HEK293 (cell line): ENCODE measurements at regions not wholly inside any gene's neighbourhood (a gene's known extent, or its start where the extent isn't known, plus 50 kb on each side); places are given as distances from the start of the nearest gene placed in this dataset.

Source experiments
- TCF7L2 ChIP-seq: IDR thresholded peaks from 2 replicates; pipeline ENCODE4 v1.6.1; 2011; ENCODE audit warnings: low read depth, mild to moderate bottlenecking, inconsistent platforms, low read length, moderate library complexity, borderline replicate concordance
- WT1 ChIP-seq: fragments of 450-650 bp; formaldehyde crosslinking; IDR thresholded peaks from 2 replicates; pipeline ENCODE4 v1.5.1; 2016; ENCODE audit warnings: missing biosample characterization, missing genetic modification characterization
- YY1 ChIP-seq: fragments of 450-650 bp; formaldehyde crosslinking; IDR thresholded peaks from 2 replicates; pipeline ENCODE4 v1.5.1; 2018; ENCODE audit warnings: missing biosample characterization, missing genetic modification characterization
- ZBTB11 ChIP-seq: fragments of 450-650 bp; formaldehyde crosslinking; conservative IDR thresholded peaks from 2 replicates; pipeline ENCODE4 v1.5.1; 2016; ENCODE audit warnings: low read depth, missing biosample characterization, missing genetic modification characterization
- ZBTB20 ChIP-seq: fragments of 450-650 bp; formaldehyde crosslinking; IDR thresholded peaks from 2 replicates; pipeline ENCODE4 v1.5.1; 2016; ENCODE audit warnings: missing biosample characterization, missing genetic modification characterization
- ZFP41 ChIP-seq: fragments of 450-650 bp; formaldehyde crosslinking; IDR thresholded peaks from 2 replicates; pipeline ENCODE4 v1.5.1; 2016; ENCODE audit warnings: missing biosample characterization, missing genetic modification characterization, borderline replicate concordance
- ZNF239 ChIP-seq: fragments of 450-650 bp; formaldehyde crosslinking; IDR thresholded peaks from 2 replicates; pipeline ENCODE4 v1.5.1; 2016; ENCODE audit warnings: missing biosample characterization, missing genetic modification characterization
- ZNF266 ChIP-seq: fragments of 450-650 bp; formaldehyde crosslinking; IDR thresholded peaks from 2 replicates; pipeline ENCODE4 v1.5.1; 2016; ENCODE audit warnings: missing biosample characterization, missing genetic modification characterization, low read depth
- ZNF544 ChIP-seq: fragments of 450-650 bp; formaldehyde crosslinking; IDR thresholded peaks from 2 replicates; pipeline ENCODE4 v1.5.0; 2017; ENCODE audit warnings: missing biosample characterization, missing genetic modification characterization
- ZNF707 ChIP-seq: fragments of 450-650 bp; formaldehyde crosslinking; IDR thresholded peaks from 2 replicates; pipeline ENCODE4 v1.5.1; 2016; ENCODE audit warnings: missing biosample characterization, missing genetic modification characterization
- ZNF792 ChIP-seq: fragments of 450-650 bp; formaldehyde crosslinking; IDR thresholded peaks from 2 replicates; pipeline ENCODE4 v1.5.1; 2016; ENCODE audit warnings: missing biosample characterization, missing genetic modification characterization
- TF ChIP-seq, protein P1 (sequence below): fragments of 450-650 bp; formaldehyde crosslinking; IDR thresholded peaks from 2 replicates; pipeline ENCODE4 v1.5.1; 2016; ENCODE audit warnings: missing biosample characterization, missing genetic modification characterization
- TF ChIP-seq, protein P2 (sequence below): fragments of 450-650 bp; formaldehyde crosslinking; IDR thresholded peaks from 2 replicates; pipeline ENCODE4 v1.5.1; 2016; ENCODE audit warnings: missing biosample characterization, missing genetic modification characterization
- TF ChIP-seq, protein P3 (sequence below): fragments of 450-650 bp; formaldehyde crosslinking; IDR thresholded peaks from 2 replicates; pipeline ENCODE4 v1.5.1; 2016; ENCODE audit warnings: missing biosample characterization, missing genetic modification characterization

DNA sequence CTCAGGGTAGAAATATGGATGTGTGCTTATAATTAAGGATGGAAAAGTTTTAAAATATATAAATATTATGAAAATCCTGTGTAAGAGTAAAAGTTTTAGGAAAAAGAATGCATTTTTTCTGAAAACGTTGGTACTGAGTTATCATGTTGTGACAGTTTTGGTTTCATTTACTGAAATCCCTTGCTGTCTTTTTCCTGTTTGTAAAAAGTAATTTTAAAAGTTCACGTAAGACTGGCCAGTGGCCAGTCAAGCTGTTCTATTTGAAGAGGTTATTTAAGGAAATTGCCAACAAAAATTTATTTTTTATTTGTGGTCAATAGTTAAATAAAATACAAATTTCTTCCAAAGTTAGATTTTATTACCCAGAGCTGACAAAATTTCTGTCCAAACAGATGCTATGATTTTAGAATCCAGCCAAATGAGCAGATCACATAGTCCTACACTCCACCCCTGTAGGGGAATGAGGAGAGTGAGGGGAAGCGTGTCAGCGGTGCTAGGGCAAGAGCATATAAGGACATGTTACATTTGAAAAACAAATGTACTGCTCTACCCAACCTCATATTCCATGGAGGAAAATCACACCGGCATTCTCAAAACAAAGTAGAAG lies 297.8 kb upstream of the TFPI start:
- TF ChIP-seq ZNF266 (tag by site-specific recombination) (no peak), ZBTB11 (tag by site-specific recombination) (no peak), ZNF707 (tag by site-specific recombination) (no peak), ZNF792 (tag by site-specific recombination) (no peak), YY1 (tag by site-specific recombination) (no peak), TCF7L2 (no peak), ZNF544 (tag by site-specific recombination) (no peak), ZBTB20 (tag by site-specific recombination) (no peak), ZFP41 (no peak), WT1 (tag by site-specific recombination) (no peak), ZNF239 (tag by site-specific recombination) (no peak)
- TF ChIP-seq, protein P1, sequence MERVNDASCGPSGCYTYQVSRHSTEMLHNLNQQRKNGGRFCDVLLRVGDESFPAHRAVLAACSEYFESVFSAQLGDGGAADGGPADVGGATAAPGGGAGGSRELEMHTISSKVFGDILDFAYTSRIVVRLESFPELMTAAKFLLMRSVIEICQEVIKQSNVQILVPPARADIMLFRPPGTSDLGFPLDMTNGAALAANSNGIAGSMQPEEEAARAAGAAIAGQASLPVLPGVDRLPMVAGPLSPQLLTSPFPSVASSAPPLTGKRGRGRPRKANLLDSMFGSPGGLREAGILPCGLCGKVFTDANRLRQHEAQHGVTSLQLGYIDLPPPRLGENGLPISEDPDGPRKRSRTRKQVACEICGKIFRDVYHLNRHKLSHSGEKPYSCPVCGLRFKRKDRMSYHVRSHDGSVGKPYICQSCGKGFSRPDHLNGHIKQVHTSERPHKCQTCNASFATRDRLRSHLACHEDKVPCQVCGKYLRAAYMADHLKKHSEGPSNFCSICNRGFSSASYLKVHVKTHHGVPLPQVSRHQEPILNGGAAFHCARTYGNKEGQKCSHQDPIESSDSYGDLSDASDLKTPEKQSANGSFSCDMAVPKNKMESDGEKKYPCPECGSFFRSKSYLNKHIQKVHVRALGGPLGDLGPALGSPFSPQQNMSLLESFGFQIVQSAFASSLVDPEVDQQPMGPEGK (tag by site-specific recombination), result no peak
- TF ChIP-seq, protein P2, sequence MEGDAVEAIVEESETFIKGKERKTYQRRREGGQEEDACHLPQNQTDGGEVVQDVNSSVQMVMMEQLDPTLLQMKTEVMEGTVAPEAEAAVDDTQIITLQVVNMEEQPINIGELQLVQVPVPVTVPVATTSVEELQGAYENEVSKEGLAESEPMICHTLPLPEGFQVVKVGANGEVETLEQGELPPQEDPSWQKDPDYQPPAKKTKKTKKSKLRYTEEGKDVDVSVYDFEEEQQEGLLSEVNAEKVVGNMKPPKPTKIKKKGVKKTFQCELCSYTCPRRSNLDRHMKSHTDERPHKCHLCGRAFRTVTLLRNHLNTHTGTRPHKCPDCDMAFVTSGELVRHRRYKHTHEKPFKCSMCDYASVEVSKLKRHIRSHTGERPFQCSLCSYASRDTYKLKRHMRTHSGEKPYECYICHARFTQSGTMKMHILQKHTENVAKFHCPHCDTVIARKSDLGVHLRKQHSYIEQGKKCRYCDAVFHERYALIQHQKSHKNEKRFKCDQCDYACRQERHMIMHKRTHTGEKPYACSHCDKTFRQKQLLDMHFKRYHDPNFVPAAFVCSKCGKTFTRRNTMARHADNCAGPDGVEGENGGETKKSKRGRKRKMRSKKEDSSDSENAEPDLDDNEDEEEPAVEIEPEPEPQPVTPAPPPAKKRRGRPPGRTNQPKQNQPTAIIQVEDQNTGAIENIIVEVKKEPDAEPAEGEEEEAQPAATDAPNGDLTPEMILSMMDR, result no peak
- TF ChIP-seq, protein P3, sequence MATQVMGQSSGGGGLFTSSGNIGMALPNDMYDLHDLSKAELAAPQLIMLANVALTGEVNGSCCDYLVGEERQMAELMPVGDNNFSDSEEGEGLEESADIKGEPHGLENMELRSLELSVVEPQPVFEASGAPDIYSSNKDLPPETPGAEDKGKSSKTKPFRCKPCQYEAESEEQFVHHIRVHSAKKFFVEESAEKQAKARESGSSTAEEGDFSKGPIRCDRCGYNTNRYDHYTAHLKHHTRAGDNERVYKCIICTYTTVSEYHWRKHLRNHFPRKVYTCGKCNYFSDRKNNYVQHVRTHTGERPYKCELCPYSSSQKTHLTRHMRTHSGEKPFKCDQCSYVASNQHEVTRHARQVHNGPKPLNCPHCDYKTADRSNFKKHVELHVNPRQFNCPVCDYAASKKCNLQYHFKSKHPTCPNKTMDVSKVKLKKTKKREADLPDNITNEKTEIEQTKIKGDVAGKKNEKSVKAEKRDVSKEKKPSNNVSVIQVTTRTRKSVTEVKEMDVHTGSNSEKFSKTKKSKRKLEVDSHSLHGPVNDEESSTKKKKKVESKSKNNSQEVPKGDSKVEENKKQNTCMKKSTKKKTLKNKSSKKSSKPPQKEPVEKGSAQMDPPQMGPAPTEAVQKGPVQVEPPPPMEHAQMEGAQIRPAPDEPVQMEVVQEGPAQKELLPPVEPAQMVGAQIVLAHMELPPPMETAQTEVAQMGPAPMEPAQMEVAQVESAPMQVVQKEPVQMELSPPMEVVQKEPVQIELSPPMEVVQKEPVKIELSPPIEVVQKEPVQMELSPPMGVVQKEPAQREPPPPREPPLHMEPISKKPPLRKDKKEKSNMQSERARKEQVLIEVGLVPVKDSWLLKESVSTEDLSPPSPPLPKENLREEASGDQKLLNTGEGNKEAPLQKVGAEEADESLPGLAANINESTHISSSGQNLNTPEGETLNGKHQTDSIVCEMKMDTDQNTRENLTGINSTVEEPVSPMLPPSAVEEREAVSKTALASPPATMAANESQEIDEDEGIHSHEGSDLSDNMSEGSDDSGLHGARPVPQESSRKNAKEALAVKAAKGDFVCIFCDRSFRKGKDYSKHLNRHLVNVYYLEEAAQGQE (tag by site-specific recombination), result no peak
